GM19397 (cell line): ENCODE measurements at regions not wholly inside any gene's neighbourhood (a gene's known extent, or its start where the extent isn't known, plus 50 kb on each side); places are given as distances from the start of the nearest gene placed in this dataset.
"Not testable (repeated sequence)": the region's sequence is repeated elsewhere in the genome, so short reads cannot be mapped to it uniquely, and the experiment has no call there.

Experiments used
- ATAC-seq: cut with Tn5 transposase; IDR thresholded peaks from one replicate; pipeline ENCODE4 v1.9.1; 2021; ENCODE audit warnings: mild to moderate bottlenecking, moderate library complexity; ENCODE audit not compliant: unreplicated experiment

GRCh38 chr18:77329651-77330050 lies 80.0 kb downstream of the GALR1 start:
- ATAC-seq: no peak

- no peak for ATAC-seq
Observed at GRCh38 chr18:77334876-77335275, 85.2 kb downstream of the GALR1 start.

DNA sequence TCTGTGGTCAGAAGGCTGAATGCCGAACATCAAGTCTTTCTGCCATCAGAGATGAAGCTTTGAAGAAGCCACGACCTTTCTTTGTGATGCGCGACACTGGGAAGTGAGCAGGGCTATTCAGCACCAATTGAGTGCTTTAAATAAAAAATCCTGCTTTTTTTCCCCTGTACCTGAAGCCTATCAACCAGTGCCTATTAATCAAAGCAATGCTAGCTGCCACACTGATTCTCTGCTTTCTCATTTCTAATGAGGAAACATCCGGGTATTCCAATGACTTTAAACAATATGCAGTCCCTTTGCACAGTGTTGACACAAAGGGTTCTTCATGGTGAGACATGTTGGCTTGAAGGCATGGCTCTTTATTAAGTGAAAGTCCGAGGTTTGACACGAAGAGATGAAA lies 88.0 kb downstream of the GALR1 start:
- ATAC-seq: no peak

- ATAC-seq: no peak
Observed at GRCh38 chr18:77339093-77339492, 89.4 kb downstream of the GALR1 start.

- ATAC-seq: no peak
Observed at GRCh38 chr18:77339623-77340022, 90.0 kb downstream of the GALR1 start.

DNA sequence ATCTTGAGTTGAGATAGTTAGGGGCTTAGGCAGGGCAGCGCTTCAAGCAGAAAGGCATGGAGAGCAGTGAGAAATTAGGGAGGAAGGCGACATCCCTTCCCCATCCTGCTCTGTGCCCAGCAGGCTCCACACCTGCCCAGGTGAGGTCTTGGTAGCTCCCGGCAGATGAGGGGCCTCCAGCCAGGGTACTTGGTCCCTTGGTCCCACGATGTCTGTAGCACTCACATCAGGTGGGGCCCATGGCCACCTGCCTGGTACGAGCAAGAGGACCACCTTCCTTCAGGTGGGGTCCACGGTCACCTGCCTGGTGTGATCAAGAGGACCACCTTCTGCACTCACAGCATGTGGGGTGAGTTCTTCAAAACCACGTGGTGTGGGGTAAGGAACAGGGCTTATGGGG lies 91.2 kb downstream of the GALR1 start:
- no peak for ATAC-seq

- no peak for ATAC-seq
Observed at GRCh38 chr18:77341527-77342325, 92.1 kb downstream of the GALR1 start.

GRCh38 chr18:77342736-77343135 lies 93.1 kb downstream of the GALR1 start:
- no peak for ATAC-seq

- no peak for ATAC-seq
Observed at GRCh38 chr18:77343846-77344510, 94.3 kb downstream of the GALR1 start.

- no peak for ATAC-seq
Observed at GRCh38 chr18:77344786-77345500, 95.3 kb downstream of the GALR1 start.

DNA sequence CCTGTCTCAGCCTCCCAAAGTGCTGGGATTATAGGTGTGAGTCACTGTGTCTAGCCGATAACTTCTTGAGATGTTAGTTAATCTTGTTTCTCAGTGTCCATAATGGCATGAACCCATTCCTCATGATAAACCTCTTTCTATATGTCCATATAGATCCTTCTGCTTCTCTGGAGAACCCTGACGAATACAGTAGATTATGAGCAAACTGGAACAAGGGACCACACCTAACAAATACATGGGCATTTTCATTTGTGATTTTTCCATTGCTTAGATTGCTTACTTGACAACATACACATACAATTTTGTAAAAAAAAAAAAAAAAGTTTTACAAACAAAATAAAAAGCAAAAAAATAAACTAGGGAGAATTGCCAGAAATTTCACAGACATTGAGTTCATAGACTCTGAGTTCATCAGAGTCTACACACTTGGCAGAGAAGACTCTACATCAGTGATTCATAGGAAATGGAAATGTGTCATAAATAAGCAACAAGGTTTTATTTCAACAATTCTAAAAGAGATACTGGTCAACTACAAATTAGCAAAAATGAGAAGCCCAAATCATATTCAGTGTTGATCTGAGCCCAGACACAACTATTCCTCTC lies 96.7 kb downstream of the GALR1 start:
- no peak for ATAC-seq

GRCh38 chr18:77353349-77353748 lies 103.7 kb downstream of the GALR1 start:
- not testable (repeated sequence) for ATAC-seq

- no peak for ATAC-seq
Observed at GRCh38 chr18:77359561-77360314, 110.1 kb downstream of the GALR1 start.

DNA sequence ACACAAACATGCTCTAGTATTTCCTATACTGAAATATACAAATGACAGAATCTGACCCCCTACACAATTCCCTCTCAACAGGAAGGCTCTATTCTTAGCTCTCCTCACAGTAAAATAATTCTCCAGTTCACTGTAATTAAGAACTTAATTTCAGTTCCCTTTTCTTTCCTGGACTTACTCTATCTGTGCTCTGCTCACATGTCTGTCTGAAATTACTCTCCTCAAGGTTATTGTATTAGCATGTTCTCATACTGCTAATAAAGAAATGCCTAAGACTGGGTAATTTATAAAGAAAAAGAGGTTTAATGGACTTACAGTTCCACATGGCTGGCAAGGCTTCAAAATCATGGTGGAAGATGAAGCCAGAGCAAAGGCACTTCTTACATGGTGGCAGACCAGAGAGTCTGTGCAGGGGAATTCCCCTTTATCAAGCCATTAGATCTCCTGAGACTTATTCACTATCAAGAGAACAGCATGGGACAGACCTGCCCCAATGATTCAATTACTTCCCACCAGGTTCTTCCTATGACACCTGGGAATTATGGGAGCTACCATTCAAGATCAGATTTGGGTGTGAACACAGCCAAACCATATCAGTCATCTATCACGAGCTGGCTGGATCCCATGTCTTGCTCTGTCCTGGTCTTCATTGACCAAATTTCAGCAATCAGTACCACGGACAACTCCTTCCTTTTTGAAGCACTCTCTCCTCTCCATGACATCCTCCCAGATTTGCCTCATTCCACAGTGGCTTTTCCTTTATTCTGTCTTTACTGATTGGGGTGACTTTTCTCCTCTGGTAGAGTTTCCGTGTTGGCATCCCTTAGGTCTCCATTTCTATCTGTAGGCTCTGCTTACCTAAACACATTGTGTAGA lies 110.9 kb downstream of the GALR1 start:
- ATAC-seq: no peak

- ATAC-seq: no peak
Observed at GRCh38 chr18:77361382-77361781, 111.7 kb downstream of the GALR1 start.

GRCh38 chr18:77365667-77366066 lies 116.0 kb downstream of the GALR1 start:
- no peak for ATAC-seq

- no peak for ATAC-seq
Observed at GRCh38 chr18:77366067-77366719, 116.5 kb downstream of the GALR1 start.

DNA sequence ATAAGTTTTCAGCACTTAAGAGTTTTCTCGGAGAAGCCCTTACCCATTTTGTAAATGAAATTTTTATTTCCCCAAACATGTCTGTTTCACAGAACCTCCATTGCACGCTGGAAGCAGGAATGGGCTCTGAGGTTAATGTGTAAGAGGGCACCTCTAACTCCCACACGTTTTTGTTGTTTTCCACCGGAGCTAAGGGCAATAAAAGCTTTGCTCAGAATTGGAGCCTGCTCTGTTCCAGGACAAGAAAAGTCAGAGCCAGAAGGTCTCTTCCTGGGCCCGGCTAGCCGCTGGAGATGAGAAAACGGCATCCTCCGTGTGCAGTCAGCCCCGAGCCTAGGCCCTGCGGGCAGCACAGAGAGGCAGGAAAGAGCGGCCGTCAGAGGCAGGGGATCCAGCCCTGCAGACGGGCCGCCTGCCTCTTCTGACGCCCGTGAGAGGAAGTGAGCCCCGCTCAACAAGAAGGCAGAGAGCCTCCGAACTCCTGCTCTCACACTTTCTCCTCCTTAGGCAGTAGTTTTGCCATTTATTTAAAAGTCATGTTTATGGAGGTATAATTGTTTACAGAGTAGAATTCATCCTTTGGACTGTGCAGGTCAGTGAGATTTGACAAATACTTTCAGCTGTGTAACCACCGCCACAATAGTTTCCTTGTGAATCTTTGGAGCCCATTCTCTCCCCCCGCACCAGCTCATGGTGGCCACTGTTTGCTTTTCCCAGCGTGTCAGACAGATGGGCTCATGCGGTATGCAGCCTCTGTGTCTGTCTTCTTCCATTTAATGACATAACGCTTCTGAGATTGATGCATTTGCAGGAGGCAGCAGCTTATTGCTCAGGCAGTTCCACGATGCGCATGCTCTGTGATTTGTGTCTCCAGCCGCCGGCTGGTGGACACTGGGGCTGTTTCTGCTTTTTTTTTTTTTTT lies 117.3 kb downstream of the GALR1 start:
- ATAC-seq: no peak
